ENCODE measurements at regions not wholly inside any gene's neighbourhood (a gene's known extent, or its start where the extent isn't known, plus 50 kb on each side); places are given as distances from the start of the nearest gene placed in this dataset.

DNA sequence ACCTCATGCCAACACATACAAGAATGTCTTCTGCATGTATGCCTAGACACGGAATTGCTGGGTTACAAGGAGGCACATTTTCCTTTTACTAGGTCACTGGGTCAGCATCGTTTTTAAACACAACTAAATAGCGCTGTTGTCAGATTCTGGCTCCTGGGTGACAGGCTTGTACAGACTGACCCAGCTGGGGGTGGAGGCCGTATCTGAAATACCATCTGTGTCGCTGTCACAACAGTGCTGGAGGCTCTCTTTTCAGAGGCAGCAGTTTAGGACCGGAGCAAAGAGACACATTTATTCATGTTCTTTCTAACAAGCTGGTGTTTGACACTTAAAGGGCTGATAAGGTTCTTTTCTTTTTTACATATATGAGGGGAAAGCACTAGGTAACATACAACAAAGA is 403.0 kb upstream of the ASIC2 start:
- no peak for DNase-seq (ENCODE audit: low spot score)
- Histone ChIP-seq H3K9ac (ENCODE audit: low read depth in 1 of 2, low read length in 2 of 2) (no peak overlapping the region), H3K27me3 (ENCODE audit: control insufficient read depth in 4 of 4, insufficient read depth in 4 of 4, low read length in 3 of 4) (no peaks in the 10 kb centered on the region), H3K36me3 (ENCODE audit: control insufficient read depth in 4 of 4, insufficient read depth in 3 of 4, low read depth in 1 of 4, low read length in 3 of 4) (no peaks in the 10 kb centered on the region), H3K27ac (ENCODE audit: low read depth in 1 of 2, low read length in 2 of 2) (no peak overlapping the region), H3K9me3 (ENCODE audit: control insufficient read depth in 4 of 4, low read length in 3 of 4) (no peaks in the 10 kb centered on the region), H3K4me3 (ENCODE audit: low read depth in 1 of 3, low read length in 3 of 3) (no peak overlapping the region), H3K4me1 (ENCODE audit: control insufficient read depth in 4 of 4, insufficient read depth in 4 of 4, low read length in 3 of 4) (no peaks in the 10 kb centered on the region)
- TF ChIP-seq, protein P1, sequence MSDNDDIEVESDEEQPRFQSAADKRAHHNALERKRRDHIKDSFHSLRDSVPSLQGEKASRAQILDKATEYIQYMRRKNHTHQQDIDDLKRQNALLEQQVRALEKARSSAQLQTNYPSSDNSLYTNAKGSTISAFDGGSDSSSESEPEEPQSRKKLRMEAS (IDR thresholded peaks at IDR 0.05), result no peak
- TF ChIP-seq ZBTB33 (IDR thresholded peaks at IDR 0.05) (no peak), TAF1 (conservative IDR thresholded peaks at IDR 0.05) (no peak), CTCF (IDR thresholded peaks at IDR 0.05; ENCODE audit: low read depth, low read length, missing input control) (no peak), JUND (IDR thresholded peaks at IDR 0.05) (no peak), YY1 (IDR thresholded peaks at IDR 0.05) (no peak), FOXA2 (IDR thresholded peaks at IDR 0.05) (no peak), RXRA (IDR thresholded peaks at IDR 0.05) (no peak), NR2F2 (IDR thresholded peaks at IDR 0.05) (no peak), GABPA (IDR thresholded peaks at IDR 0.05 in 1 of 2, conservative IDR thresholded peaks at IDR 0.05 in 1 of 2) (no peak), EGR1 (IDR thresholded peaks at IDR 0.05; ENCODE audit: low read depth in 2 of 2) (no peak)
- TF ChIP-seq, protein P2, sequence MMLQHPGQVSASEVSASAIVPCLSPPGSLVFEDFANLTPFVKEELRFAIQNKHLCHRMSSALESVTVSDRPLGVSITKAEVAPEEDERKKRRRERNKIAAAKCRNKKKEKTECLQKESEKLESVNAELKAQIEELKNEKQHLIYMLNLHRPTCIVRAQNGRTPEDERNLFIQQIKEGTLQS (IDR thresholded peaks at IDR 0.05), result no peak
- WGBS, result 60% methylated on average over 6 of the region's 6 CpGs

- Histone ChIP-seq H3K27me3 (ENCODE audit: control insufficient read depth in 4 of 4, insufficient read depth in 4 of 4, low read length in 3 of 4) (no peaks in the 10 kb centered on the region), H3K4me1 (ENCODE audit: control insufficient read depth in 4 of 4, insufficient read depth in 4 of 4, low read length in 3 of 4) (no peaks in the 10 kb centered on the region)
- WGBS, result 53% methylated on average over 1 of the region's 1 CpG
Measured at GRCh38 chr17:33697557-33697956, 404.5 kb upstream of the ASIC2 start.

More at GRCh38 chr17:33697557-33697956, 404.5 kb upstream of the ASIC2 start:
- DNase-seq (ENCODE audit: low spot score), result no peak
- Histone ChIP-seq H3K9me3 (ENCODE audit: control insufficient read depth in 4 of 4, low read length in 3 of 4) (no peaks in the 10 kb centered on the region), H3K36me3 (ENCODE audit: control insufficient read depth in 4 of 4, insufficient read depth in 3 of 4, low read depth in 1 of 4, low read length in 3 of 4) (no peaks in the 10 kb centered on the region), H3K9ac (ENCODE audit: low read depth in 1 of 2, low read length in 2 of 2) (no peak overlapping the region), H3K27ac (ENCODE audit: low read depth in 1 of 2, low read length in 2 of 2) (no peak overlapping the region), H3K4me3 (ENCODE audit: low read depth in 1 of 3, low read length in 3 of 3) (no peak overlapping the region)
- TF ChIP-seq GABPA (IDR thresholded peaks at IDR 0.05 in 1 of 2, conservative IDR thresholded peaks at IDR 0.05 in 1 of 2) (no peak), RXRA (IDR thresholded peaks at IDR 0.05) (no peak), ZBTB33 (IDR thresholded peaks at IDR 0.05) (no peak), YY1 (IDR thresholded peaks at IDR 0.05) (no peak), FOXA2 (IDR thresholded peaks at IDR 0.05) (no peak), HNF4G (IDR thresholded peaks at IDR 0.05) (no peak), TAF1 (conservative IDR thresholded peaks at IDR 0.05) (no peak), HNF4A (conservative IDR thresholded peaks at IDR 0.05) (no peak)
- TF ChIP-seq, protein P2 (IDR thresholded peaks at IDR 0.05), result no peak

Data from liver (tissue), 8 donors.